Skin epidermis (tissue), 12 donors: ENCODE measurements at regions not wholly inside any gene's neighbourhood (a gene's known extent, or its start where the extent isn't known, plus 50 kb on each side); places are given as distances from the start of the nearest gene placed in this dataset.

Experiments used
- H3K27ac ChIP-seq, 21 experiments: fragments of 200-600 bp; sonication (generic) in 11 of 21; one replicate each; pipeline ENCODE4 v1.5.0; 2020; ENCODE audit warnings: mild to moderate bottlenecking in 3 of 21, inconsistent platforms in 2 of 21, moderate library complexity in 2 of 21
- H3K4me3 ChIP-seq, 7 experiments: fragments of 200-600 bp; sonication (generic) in 2 of 7; one replicate each; pipeline ENCODE4 v1.5.0; 2020; ENCODE audit warnings: inconsistent platforms in 2 of 7, mild to moderate bottlenecking in 2 of 7, moderate library complexity in 1 of 7

GRCh38 chr18:75502286-75502685 is 74.8 kb upstream of the SMIM21 start:
- no peak overlapping the region for H3K4me3 ChIP-seq
- H3K27ac ChIP-seq: no peak overlapping the region

GRCh38 chr18:75500545-75500944 is 73.0 kb upstream of the SMIM21 start:
- Histone ChIP-seq H3K27ac (no peak overlapping the region), H3K4me3 (no peak overlapping the region)

DNA sequence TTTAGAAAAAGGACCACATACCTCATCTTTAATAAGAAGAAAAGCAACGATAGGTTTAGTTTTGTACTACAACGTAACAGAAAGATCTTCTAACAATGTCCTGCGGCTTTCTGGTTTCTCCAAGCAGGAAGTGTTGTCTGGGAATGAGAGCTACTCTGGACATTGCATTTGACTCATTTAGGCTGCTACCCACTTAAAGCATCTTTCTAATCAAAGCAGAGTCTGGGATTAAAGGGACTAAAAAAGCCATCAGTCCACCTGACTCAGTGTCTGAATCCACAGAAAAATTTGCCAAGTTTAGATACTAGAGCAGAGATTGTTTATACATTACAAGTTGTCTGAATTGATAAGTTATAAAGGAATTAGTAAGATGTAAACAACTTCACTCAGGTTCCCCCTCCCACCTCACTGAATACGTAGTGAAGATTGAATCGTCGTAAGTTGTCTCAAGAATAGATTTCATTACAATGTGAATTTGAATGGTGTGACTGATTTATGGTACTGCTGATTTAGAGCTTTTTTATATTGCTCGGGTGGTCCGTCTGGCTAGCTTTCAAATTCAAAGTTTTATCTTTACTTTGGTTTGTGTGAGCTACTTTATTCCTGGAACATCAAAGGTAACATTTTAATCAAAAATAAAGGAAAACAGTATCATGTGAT is 70.2 kb upstream of the SMIM21 start:
- Histone ChIP-seq H3K4me3 (no peak overlapping the region), H3K27ac (no peak overlapping the region)

- no peak overlapping the region for H3K4me3 ChIP-seq
- H3K27ac ChIP-seq: no peak overlapping the region
These were observed 68.6 kb upstream of the SMIM21 start for GRCh38 chr18:75496151-75496550.

GRCh38 chr18:75492852-75493251 is 65.3 kb upstream of the SMIM21 start:
- Histone ChIP-seq H3K27ac (no peak overlapping the region), H3K4me3 (no peak overlapping the region)

GRCh38 chr18:75491361-75491760 is 63.9 kb upstream of the SMIM21 start:
- Histone ChIP-seq H3K27ac (no peak overlapping the region), H3K4me3 (no peak overlapping the region)

- H3K4me3 ChIP-seq: no peak overlapping the region
- H3K27ac ChIP-seq: peak overlapping the region in 10 of 21 experiments; percentile 6 to 65 (median 48)
These were observed 62.1 kb upstream of the SMIM21 start for GRCh38 chr18:75489493-75490190.

DNA sequence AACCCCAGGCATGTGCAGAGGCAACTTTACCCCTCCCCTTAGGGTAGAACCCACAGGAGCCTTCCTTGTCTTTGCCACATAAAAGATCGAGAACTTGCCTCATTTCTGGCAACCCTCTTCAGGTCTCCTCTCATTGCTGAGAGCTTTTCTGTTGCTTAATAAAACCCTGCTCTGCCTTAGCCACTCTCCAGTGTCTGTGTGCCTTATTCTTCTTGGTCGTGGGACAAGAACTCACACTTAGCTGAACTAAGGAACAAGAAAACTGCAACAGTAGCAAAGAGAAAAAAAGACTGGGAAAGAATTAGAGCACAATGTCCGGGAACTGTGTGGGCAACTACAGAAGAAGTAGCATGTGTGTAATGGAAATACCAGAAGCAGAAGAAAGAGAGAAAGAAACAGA is 56.2 kb upstream of the SMIM21 start:
- H3K27ac ChIP-seq: no peak overlapping the region
- H3K4me3 ChIP-seq: no peak overlapping the region

- Histone ChIP-seq H3K27ac (no peak overlapping the region), H3K4me3 (no peak overlapping the region)
These were observed 55.4 kb upstream of the SMIM21 start for GRCh38 chr18:75482880-75483279.

GRCh38 chr18:75480487-75480886 is 53.0 kb upstream of the SMIM21 start:
- H3K27ac ChIP-seq: no peak overlapping the region
- H3K4me3 ChIP-seq: no peak overlapping the region

- no peak overlapping the region for H3K27ac ChIP-seq
These were observed 51.7 kb upstream of the SMIM21 start for GRCh38 chr18:75478996-75479880.

DNA sequence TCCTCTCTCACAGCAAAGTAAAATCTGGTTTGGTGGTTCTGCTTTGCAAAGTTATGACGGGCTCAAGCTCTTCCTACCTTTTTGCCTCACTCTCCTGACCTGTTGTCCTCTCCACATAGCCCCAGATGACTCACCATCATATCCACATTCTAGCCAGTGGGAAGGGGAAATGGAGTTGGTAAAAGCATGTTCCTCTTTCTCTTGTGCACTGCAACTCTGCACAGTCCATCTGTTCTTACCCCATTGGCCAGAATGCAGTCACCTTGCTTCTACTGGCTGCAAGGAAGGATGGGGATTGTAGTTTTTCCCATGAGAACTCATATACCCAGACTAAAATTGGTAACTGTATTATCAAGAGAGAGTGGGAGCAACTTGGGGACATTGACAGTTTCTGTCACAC is 50.4 kb upstream of the SMIM21 start:
- Histone ChIP-seq H3K4me3 (no peak overlapping the region), H3K27ac (no peak overlapping the region)

More at GRCh38 chr18:75478996-75479880, 51.7 kb upstream of the SMIM21 start:
- H3K4me3 ChIP-seq: no peak overlapping the region
